ENCODE measurements at regions not wholly inside any gene's neighbourhood (a gene's known extent, or its start where the extent isn't known, plus 50 kb on each side); places are given as distances from the start of the nearest gene placed in this dataset.

DNA sequence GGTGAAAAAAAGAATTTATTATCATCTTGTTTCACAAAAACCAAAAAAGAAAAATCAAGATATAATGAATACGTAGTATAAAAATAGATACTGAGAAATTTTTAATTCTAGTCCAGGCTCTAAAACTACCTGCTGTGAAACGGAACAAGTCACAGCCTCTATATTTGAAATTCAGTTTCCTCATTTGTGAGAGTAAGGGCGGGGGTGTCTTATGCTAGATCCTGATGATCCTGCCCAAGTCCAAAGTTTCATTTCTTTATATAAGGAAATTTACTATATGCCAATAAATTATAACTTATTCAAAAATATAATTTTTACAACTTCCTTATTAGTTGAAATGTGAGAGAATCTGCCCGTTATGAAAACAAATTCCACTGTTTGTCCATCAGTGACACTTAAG lies 385.7 kb downstream of the CGGBP1 start:
- TF ChIP-seq, protein P1, sequence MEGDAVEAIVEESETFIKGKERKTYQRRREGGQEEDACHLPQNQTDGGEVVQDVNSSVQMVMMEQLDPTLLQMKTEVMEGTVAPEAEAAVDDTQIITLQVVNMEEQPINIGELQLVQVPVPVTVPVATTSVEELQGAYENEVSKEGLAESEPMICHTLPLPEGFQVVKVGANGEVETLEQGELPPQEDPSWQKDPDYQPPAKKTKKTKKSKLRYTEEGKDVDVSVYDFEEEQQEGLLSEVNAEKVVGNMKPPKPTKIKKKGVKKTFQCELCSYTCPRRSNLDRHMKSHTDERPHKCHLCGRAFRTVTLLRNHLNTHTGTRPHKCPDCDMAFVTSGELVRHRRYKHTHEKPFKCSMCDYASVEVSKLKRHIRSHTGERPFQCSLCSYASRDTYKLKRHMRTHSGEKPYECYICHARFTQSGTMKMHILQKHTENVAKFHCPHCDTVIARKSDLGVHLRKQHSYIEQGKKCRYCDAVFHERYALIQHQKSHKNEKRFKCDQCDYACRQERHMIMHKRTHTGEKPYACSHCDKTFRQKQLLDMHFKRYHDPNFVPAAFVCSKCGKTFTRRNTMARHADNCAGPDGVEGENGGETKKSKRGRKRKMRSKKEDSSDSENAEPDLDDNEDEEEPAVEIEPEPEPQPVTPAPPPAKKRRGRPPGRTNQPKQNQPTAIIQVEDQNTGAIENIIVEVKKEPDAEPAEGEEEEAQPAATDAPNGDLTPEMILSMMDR (IDR thresholded peaks at IDR 0.05) = no peak
- no peak for TF ChIP-seq POLR2A (IDR thresholded peaks at IDR 0.05)
